Fibroblast of pulmonary artery (primary cell): ENCODE measurements at regions not wholly inside any gene's neighbourhood (a gene's known extent, or its start where the extent isn't known, plus 50 kb on each side); places are given as distances from the start of the nearest gene placed in this dataset.

Source experiments
- DNase-seq: peaks from one replicate; pipeline ENCODE4 v3.0.0-alpha.2; 2010; ENCODE audit warnings: low read depth
- H3K4me3 ChIP-seq: replicated peaks from 2 replicates; pipeline ENCODE4 v1.5.1; 2011; ENCODE audit warnings: low read depth, mild to moderate bottlenecking, control low read depth, low read length, moderate library complexity
- TF ChIP-seq, protein P1 (sequence below): IDR thresholded peaks from 2 replicates; pipeline ENCODE4 v1.5.1; 2011; ENCODE audit warnings: mild to moderate bottlenecking, control low read depth, low read length, inconsistent platforms; ENCODE audit errors: missing control alignments

DNA sequence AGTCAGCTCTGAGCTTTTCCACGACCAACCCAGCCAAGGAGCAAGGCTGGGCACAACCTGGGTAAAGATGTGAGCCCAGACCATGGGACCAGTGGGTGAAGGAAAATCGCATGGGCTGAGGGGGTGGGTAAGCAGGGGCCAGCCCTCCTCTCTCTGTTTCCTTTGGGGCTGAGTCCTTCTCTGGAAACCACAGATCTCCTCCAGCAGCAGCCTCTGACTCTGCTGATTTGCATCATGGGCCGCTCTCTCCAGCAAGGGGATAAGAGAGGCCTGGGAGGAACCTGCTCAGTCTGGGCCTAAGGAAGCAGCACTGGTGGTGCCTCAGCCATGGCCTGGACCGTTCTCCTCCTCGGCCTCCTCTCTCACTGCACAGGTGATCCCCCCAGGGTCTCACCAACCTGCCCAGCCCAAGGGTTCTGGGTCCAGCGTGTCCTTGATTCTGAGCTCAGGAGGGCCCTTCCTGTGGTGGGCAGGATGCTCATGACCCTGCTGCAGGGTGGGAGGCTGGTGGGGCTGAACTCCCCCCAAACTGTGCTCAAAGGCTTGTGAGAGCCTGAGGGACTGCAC, 67.8 kb downstream of the GGTLC2 start:
- TF ChIP-seq, protein P1, sequence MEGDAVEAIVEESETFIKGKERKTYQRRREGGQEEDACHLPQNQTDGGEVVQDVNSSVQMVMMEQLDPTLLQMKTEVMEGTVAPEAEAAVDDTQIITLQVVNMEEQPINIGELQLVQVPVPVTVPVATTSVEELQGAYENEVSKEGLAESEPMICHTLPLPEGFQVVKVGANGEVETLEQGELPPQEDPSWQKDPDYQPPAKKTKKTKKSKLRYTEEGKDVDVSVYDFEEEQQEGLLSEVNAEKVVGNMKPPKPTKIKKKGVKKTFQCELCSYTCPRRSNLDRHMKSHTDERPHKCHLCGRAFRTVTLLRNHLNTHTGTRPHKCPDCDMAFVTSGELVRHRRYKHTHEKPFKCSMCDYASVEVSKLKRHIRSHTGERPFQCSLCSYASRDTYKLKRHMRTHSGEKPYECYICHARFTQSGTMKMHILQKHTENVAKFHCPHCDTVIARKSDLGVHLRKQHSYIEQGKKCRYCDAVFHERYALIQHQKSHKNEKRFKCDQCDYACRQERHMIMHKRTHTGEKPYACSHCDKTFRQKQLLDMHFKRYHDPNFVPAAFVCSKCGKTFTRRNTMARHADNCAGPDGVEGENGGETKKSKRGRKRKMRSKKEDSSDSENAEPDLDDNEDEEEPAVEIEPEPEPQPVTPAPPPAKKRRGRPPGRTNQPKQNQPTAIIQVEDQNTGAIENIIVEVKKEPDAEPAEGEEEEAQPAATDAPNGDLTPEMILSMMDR, result no peak
- H3K4me3 ChIP-seq, result no peak overlapping the region
- DNase-seq, result no peak

DNA sequence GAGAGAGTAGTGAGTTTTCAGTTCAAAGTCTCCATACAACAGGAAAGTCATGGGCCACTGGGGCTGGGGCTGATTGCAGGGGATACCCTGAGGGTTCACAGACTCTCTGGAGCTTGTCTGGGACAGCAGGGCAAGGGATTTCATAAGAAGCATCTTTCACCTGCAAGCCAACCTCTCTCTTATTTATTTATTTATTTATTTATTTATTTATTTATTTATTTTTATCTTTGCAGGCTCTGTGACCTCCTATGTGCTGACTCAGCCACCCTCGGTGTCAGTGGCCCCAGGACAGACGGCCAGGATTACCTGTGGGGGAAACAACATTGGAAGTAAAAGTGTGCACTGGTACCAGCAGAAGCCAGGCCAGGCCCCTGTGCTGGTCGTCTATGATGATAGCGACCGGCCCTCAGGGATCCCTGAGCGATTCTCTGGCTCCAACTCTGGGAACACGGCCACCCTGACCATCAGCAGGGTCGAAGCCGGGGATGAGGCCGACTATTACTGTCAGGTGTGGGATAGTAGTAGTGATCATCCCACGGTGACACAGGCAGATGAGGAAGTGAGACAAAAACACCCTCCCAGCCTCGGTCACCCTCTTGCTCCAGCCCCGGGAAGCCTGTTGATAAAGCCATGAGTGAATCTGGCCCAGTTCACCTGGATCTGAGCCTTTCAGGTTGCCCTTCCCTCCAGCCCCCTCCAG, 68.4 kb downstream of the GGTLC2 start:
- TF ChIP-seq, protein P1, result no peak
- DNase-seq, result no peak

DNA sequence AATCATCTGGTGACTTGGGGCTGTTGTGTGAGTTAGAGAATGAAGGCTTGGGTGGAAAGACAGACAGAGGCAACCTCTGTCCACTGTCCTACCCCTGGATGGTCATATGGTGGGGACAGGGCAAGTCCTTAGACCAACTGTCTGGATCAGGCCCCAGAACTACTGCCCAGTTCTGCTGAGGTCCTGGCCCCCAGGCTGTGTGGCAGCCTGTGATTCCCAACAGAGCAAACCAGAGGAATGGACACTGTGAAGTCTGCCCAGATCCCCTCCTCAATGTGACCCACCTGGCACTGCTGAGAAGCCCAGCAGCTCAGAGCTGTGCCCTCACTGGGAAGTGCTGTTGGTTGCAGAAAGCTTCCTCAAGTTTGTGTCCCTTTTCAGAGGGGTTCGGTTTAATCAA, 69.0 kb downstream of the GGTLC2 start:
- DNase-seq, result no peak
- no peak overlapping the region for H3K4me3 ChIP-seq
- TF ChIP-seq, protein P1, result no peak

More for the DNA sequence above, 68.4 kb downstream of the GGTLC2 start:
- H3K4me3 ChIP-seq, result no peak overlapping the region

DNA sequence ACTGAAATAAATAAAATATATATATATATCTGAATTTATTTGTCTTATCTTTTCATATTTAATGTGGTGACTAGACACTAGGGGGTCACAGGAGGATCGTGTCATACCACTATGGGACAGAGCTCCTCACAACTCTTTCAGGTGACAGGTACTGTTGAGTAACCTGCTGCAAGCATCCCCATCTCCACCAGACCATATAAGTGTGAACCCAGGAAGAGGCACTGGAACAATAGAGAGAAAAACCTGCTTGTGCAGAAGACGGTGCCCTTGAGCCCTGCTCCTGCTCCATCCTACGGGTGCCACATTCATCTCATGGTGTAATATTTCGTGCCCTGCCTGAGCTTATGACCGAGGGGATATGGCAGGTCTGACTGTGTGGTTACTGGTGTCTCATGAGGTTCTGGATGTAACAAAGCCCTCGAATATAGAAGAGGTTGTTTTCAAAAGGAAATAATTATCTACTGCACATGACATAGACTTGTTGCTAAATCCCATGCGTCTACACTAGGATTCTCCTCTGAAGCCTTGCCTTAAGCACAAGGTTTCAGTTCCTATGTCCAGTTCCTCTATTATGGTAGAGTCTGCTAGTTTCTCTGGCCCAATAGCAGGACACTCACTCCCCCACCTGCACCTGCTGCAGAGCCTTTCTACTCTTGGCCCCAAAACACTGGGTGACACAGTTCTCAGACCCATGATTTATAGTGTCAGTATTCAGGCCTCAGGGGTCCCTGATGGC, 70.4 kb downstream of the GGTLC2 start:
- no peak overlapping the region for H3K4me3 ChIP-seq
- TF ChIP-seq, protein P1, result no peak
- DNase-seq, result no peak

DNA sequence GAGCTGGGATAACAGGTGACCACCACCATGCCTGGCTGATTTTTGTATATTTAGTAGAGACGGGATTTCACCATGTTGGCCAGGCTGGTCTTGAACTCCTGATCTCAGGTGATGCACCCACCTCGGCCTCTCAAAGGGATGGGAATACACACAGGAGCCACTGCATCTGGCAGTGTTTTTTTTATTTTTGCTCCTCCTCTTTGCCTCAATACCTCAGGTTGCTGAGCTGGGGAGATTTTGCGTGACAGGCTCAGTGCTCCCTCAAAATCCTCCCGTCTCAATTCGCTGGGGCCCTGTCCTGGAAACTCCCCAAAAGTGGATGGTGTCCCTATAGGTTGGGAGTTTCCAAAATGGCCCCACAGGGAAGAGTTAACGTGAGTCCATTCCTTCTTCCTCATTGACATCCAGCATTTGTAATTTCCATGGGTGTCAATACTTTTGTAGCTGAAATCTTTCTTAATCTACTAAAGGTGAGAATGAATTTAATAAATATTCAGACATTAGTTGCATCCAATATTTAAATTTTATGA, 71.8 kb downstream of the GGTLC2 start:
- TF ChIP-seq, protein P1, result no peak
- H3K4me3 ChIP-seq, result no peak overlapping the region
- DNase-seq, result no peak

GRCh38 chr22:22717664-22718063, 73.2 kb downstream of the GGTLC2 start:
- no peak for DNase-seq

More at GRCh38 chr22:22717664-22718063, 73.2 kb downstream of the GGTLC2 start:
- H3K4me3 ChIP-seq, result no peak overlapping the region
- TF ChIP-seq, protein P1, result no peak
